ENCODE measurements at regions not wholly inside any gene's neighbourhood (a gene's known extent, or its start where the extent isn't known, plus 50 kb on each side); places are given as distances from the start of the nearest gene placed in this dataset.

- Histone ChIP-seq H3K4ac (replicated peaks; ENCODE audit: insufficient read length, low read depth, low read length) (no peak overlapping the region), H2BK15ac (ENCODE audit: low read length) (no peak overlapping the region), H2BK120ac (replicated peaks; ENCODE audit: low read depth, low read length) (no peak overlapping the region), H4K20me1 (replicated peaks in 1 of 2; ENCODE audit: control insufficient read depth in 1 of 2, insufficient read depth in 2 of 2, low read length in 2 of 2) (no peaks in the 10 kb centered on the region), H3K9ac (replicated peaks in 1 of 4; ENCODE audit: extremely low read depth in 1 of 4, low read depth in 3 of 4, low read length in 3 of 4) (no peak overlapping the region), H3K23ac (ENCODE audit: insufficient read length) (no peak overlapping the region), H3K27ac (ENCODE audit: low read depth, low read length) (no peak overlapping the region), H2AK5ac (ENCODE audit: low read depth, low read length) (no peak overlapping the region), H3K4me3 (ENCODE audit: extremely low read depth in 1 of 4, insufficient read depth in 2 of 4, low read depth in 3 of 4, low read length in 4 of 4) (no peak overlapping the region), H2BK5ac (ENCODE audit: low read depth, low read length) (no peak overlapping the region; the same call in 1 of the 2 replicates), H3K79me2 (ENCODE audit: control insufficient read depth in 1 of 2, insufficient read depth in 2 of 2, low read length in 2 of 2) (no peaks in the 10 kb centered on the region), H4K8ac (ENCODE audit: extremely low read depth, insufficient read depth, low read length) (no peak overlapping the region), H3K14ac (ENCODE audit: insufficient read length) (no peak overlapping the region), H3K79me1 (ENCODE audit: low read depth, low read length) (no peaks in the 10 kb centered on the region), H4K91ac (replicated peaks; ENCODE audit: insufficient read length, low read length) (no peak overlapping the region), H2BK12ac (ENCODE audit: low read depth, low read length) (no peak overlapping the region), H3K18ac (ENCODE audit: extremely low read depth, low read length) (no peak overlapping the region), H3K9me3 (ENCODE audit: insufficient read depth in 2 of 2, low read depth in 1 of 2, low read length in 1 of 2) (no peaks in the 10 kb centered on the region), H3K4me1 (replicated peaks in 1 of 4; ENCODE audit: control insufficient read depth in 3 of 4, insufficient read depth in 4 of 4, low read length in 3 of 4) (peaks cover 0 to 6% (median 0%) of the 10 kb centered on the region in 4 experiments; a peak in 2 of 7 replicates), H3K36me3 (ENCODE audit: control insufficient read depth in 2 of 4, insufficient read depth in 4 of 4, low read length in 3 of 4) (no peaks in the 10 kb centered on the region), H2AFZ (ENCODE audit: low read length) (no peak overlapping the region), H2BK20ac (ENCODE audit: low read length) (no peak overlapping the region; the same call in 1 of the 2 replicates), H3K56ac (replicated peaks; ENCODE audit: insufficient read length, low read depth, low read length) (no peak overlapping the region), H4K5ac (ENCODE audit: insufficient read length, low read depth, low read length) (no peak overlapping the region), H3K4me2 (ENCODE audit: insufficient read depth in 1 of 2, low read depth in 2 of 2, low read length in 2 of 2) (0 out of 4 replicates have a peak overlapping the region, but pooled peaks of 1 of the 2 experiments have one; percentile 27), H3K27me3 (replicated peaks in 1 of 4; ENCODE audit: control insufficient read depth in 3 of 4, extremely low read depth in 1 of 4, insufficient read depth in 3 of 4, low read length in 3 of 4) (no peaks in the 10 kb centered on the region), H3K23me2 (ENCODE audit: low read depth, low read length) (no peaks in the 10 kb centered on the region)
- POLR2A ChIA-PET (ENCODE audit: partially characterized antibody) = no interaction called here
- 71% methylated on average over 2 of the region's 2 CpGs; no CpG with 5 or more reads in 1 of the 2 experiments for WGBS, 2 experiments (ENCODE audit: extremely low coverage in 1 of 2, insufficient coverage in 1 of 2, insufficient read length in 1 of 2, insufficient replicate concordance in 2 of 2, low coverage in 1 of 2, low lambda C conversion rate in 2 of 2, missing lambda C conversion rate in 1 of 2)
- DNase-seq (ENCODE audit: low read depth in 1 of 2, low spot score in 2 of 2) (no peak), FAIRE-seq (no peak)
- CTCF ChIA-PET (ENCODE audit: partially characterized antibody) = interaction anchor here (0.7 to 1.5 kb wide), 2 partner anchors 8 to 555 kb away, joined by 3 to 4 read pairs; no protein-coding TSS in a partner anchor
- no peak for TF ChIP-seq KDM5A (IDR thresholded peaks at IDR 0.05; ENCODE audit: low read length)
- no peak for TF ChIP-seq SIRT6 (IDR thresholded peaks at IDR 0.05; ENCODE audit: low read length)
- no peak for TF ChIP-seq POU5F1 (IDR thresholded peaks at IDR 0.05; ENCODE audit: low read depth, low read length)
- TF ChIP-seq EGR1 (IDR thresholded peaks at IDR 0.05; ENCODE audit: borderline replicate concordance, low read depth, low read length) = no peak
Measured at GRCh38 chr4:14169460-14169859, 541.9 kb upstream of the BOD1L1 start.

Data from H1 (cell line).